Activated T-cell treated with anti-CD3 and anti-CD28 coated beads, Interleukin-2, amount 50 U/mL, for 24 hours (primary cell): ENCODE measurements at regions not wholly inside any gene's neighbourhood (a gene's known extent, or its start where the extent isn't known, plus 50 kb on each side); places are given as distances from the start of the nearest gene placed in this dataset.
"Not testable (repeated sequence)": the region's sequence is repeated elsewhere in the genome, so short reads cannot be mapped to it uniquely, and the experiment has no call there.

Experiments used
- DNase-seq: peaks from one replicate; pipeline ENCODE4 v3.0.0-alpha.2; 2020
- H3K27ac Mint-ChIP-seq: 2 replicates; pipeline ENCODE4 v1.8.0; 2020; ENCODE audit warnings: mild to moderate bottlenecking, mixed read lengths
- H3K27me3 Mint-ChIP-seq: 2 replicates; pipeline ENCODE4 v1.8.0; 2020; ENCODE audit warnings: mixed read lengths
- H3K36me3 Mint-ChIP-seq: 2 replicates; pipeline ENCODE4 v1.8.0; 2020; ENCODE audit warnings: low read depth, mixed read lengths
- H3K4me1 Mint-ChIP-seq: 2 replicates; pipeline ENCODE4 v1.8.0; 2020; ENCODE audit warnings: low read depth, mixed read lengths
- H3K4me3 Mint-ChIP-seq: 2 replicates; pipeline ENCODE4 v1.8.0; 2020; ENCODE audit warnings: mild to moderate bottlenecking, moderate library complexity, mixed read lengths
- H3K9me3 Mint-ChIP-seq: 2 replicates; pipeline ENCODE4 v1.8.0; 2020; ENCODE audit warnings: mixed read lengths

DNA sequence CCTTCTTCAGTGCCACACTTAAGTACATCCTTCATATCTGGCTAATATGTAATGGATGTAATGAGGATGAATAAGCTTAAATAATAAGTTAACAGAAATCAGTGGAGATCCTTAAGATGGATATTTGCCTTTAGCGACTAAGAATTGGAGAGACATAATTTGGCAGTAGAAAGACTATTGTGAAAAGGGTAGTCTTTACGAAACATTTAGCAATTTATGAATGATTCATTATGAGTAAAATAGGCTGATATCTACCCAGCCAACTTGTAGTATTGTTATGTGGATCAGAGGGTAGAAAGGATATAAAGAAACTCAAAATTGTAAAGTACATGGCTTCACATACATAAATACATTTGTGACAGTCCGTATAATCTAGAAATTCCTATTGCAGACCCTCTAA is 2371.8 kb downstream of the PCDH7 start:
- DNase-seq: no peak

DNA sequence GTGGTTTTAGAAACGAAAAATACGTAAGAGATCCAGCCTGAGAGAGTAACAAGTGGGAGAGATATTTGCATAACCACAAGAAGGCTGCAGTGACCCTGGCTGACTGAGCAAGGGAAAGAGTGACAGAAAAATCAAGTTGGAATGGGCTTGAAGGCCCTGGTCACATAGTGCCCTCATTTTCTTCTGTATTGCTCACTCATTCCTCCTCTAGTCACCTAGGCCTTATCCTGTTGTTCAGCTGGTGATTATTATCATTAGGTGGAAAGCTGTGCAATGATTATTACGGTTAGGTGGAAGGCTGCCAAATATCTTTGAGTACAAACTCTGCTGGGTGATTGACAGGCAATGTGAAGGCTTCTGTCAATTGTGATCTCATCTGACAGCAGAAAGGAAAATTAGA is 2384.1 kb downstream of the PCDH7 start:
- no peak for DNase-seq
- Mint-ChIP-seq H3K27me3 (no peaks in the 10 kb centered on the region), H3K27ac (no peak overlapping the region), H3K4me1 (no peaks in the 10 kb centered on the region), H3K9me3 (peaks cover 18% of the 10 kb centered on the region), H3K36me3 (no peaks in the 10 kb centered on the region), H3K4me3 (no peak overlapping the region)

More for the DNA sequence above, 2371.8 kb downstream of the PCDH7 start:
- no peak overlapping the region for H3K4me3 Mint-ChIP-seq
- H3K27ac Mint-ChIP-seq: no peak overlapping the region
- H3K4me1 Mint-ChIP-seq: no peaks in the 10 kb centered on the region
- H3K9me3 Mint-ChIP-seq: peaks cover 17% of the 10 kb centered on the region
- H3K27me3 Mint-ChIP-seq: no peaks in the 10 kb centered on the region
- no peaks in the 10 kb centered on the region for H3K36me3 Mint-ChIP-seq

DNA sequence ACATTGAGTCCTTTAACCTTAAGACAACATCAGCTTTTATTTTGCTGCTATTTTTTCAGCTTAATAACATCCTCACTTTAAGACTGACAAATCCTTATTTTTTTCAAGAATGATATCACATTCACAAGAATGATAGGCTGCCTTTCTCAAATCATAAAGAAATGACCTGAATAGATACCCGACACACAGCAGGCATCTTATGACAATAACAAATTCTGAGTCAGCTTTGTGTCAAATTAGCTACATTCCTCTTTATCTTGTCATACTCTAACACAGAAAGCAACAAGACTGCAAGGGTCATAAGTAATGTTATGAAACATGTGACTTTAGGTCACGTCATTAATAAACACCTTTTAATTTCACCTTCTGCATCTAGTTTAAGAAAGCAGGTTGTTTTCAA is 2387.6 kb downstream of the PCDH7 start:
- DNase-seq: no peak
- Mint-ChIP-seq H3K9me3 (peaks cover 18% of the 10 kb centered on the region), H3K27ac (no peak overlapping the region), H3K27me3 (no peaks in the 10 kb centered on the region), H3K4me3 (no peak overlapping the region), H3K4me1 (no peaks in the 10 kb centered on the region), H3K36me3 (no peaks in the 10 kb centered on the region)

DNA sequence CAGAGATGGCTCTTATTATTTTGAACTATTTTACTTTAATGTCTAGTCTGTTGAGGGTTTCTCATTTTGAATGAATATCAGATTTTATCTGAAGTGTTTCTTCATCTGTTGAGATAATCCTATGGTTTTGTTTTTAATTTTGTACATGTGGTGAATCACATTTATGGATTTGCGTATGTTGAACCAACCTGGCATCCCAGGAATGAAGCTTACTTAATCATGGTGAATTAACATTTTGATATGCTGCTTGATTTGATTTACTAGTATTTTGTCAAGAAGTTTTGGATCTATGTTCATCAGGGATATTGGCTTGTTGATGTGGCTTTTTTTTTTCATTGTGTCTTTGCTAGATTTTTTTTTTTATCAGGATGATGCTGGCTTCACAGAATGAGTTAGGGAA is 2390.9 kb downstream of the PCDH7 start:
- H3K36me3 Mint-ChIP-seq: no peaks in the 10 kb centered on the region
- peaks cover 12% of the 10 kb centered on the region for H3K9me3 Mint-ChIP-seq
- no peaks in the 10 kb centered on the region for H3K27me3 Mint-ChIP-seq
- no peak for DNase-seq
- H3K4me3 Mint-ChIP-seq: no peak overlapping the region
- no peaks in the 10 kb centered on the region for H3K4me1 Mint-ChIP-seq
- no peak overlapping the region for H3K27ac Mint-ChIP-seq

DNA sequence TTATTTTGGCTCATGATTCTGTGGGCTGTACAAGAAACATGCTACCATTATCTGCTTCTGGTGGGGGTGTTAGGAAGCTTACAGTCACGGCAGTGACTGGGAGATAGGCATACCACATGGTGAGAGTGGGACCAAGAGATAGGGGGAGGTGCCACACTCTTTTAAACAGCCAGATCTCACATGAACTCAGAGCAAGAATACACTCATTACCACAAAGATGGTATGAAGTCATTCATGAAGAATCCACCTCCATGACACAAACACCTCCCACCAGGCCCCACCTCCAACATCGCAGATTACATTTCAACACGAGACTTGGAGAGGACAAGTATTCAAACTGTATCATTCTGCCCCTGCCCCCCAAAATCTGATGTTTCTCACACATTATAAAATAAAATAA is 2396.7 kb downstream of the PCDH7 start:
- H3K4me1 Mint-ChIP-seq: no peaks in the 10 kb centered on the region
- no peak overlapping the region for H3K4me3 Mint-ChIP-seq
- H3K27ac Mint-ChIP-seq: no peak overlapping the region
- no peak for DNase-seq
- peaks cover 18% of the 10 kb centered on the region for H3K9me3 Mint-ChIP-seq
- H3K36me3 Mint-ChIP-seq: no peaks in the 10 kb centered on the region
- no peaks in the 10 kb centered on the region for H3K27me3 Mint-ChIP-seq

DNA sequence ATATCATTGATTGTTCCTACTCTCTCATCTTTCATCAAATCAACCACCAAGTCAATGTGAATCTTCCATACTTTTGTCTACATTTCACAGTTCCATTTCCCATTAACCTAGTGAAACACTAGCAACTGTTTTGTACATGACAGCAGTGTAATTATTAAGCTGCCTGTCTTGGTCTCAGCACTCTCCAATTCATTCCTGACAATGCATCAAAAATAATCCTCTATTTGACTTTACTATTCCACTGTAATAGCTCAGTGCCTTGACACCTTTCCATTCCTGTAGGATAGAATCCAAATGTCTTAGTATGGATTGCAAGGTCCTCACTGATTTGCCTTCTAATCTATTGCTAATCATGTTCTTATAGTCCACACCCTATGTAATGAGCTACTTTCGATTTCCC is 2405.8 kb downstream of the PCDH7 start:
- no peak overlapping the region for H3K27ac Mint-ChIP-seq
- peaks cover 8% of the 10 kb centered on the region for H3K9me3 Mint-ChIP-seq
- H3K4me1 Mint-ChIP-seq: no peaks in the 10 kb centered on the region
- H3K27me3 Mint-ChIP-seq: no peaks in the 10 kb centered on the region
- no peak for DNase-seq
- H3K36me3 Mint-ChIP-seq: no peaks in the 10 kb centered on the region
- H3K4me3 Mint-ChIP-seq: no peak overlapping the region

DNA sequence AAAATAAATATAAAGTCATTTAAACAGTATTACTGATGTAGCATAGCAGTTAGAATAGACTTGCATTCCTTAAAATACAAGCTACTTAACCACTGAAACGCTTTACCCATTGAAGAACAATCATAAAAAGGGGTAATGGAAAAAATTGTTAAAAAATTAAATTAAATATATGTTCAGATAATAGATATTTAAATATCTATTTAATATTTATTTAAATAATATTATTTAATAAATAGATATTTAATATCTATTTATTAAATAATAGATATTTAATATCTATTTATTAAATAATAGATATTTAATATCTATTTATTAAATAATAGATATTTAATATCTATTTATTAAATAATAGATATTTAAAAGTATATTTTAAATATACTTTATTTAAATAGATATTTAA is 2410.5 kb downstream of the PCDH7 start:
- not testable (repeated sequence) for H3K4me3 Mint-ChIP-seq, H3K9me3 Mint-ChIP-seq, H3K27ac Mint-ChIP-seq, H3K4me1 Mint-ChIP-seq, H3K36me3 Mint-ChIP-seq, H3K27me3 Mint-ChIP-seq, DNase-seq

DNA sequence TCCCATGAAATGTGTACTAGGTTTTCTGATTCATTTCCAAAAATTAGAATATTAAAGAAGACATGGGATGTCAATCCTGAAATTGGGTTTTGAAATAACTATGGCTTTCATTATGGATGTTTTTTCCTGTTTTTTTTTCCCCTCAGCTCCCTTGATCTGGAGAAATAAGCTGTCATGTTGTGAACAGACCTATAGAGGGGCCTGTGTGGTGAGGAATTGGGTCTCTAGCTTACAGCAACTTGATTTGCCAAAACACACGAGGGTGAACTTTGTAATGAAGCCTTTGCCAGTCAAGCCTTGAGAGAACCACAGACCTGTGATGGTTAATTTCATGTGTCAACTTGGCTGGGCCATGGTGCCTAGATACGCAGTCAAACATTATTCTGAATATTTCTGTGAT is 2413.6 kb downstream of the PCDH7 start:
- no peaks in the 10 kb centered on the region for H3K4me1 Mint-ChIP-seq

DNA sequence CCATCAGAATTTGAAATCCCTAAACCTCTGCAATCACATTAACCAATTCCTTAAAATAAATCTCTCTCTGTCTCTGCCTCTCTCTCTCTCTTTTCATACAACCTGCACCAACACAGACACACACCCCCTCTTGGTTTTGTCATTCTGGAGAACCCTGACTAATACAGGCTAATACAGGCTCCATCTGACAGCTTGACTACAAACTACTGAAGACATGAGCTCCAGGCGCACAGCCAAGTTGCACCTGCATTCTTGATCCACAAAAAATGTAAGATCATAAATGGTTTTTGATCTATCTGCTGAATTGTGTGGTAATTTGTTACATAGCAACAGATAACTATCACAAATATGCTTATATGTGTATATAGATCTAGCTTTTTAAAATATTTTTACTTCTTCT is 2414.2 kb downstream of the PCDH7 start:
- no peak overlapping the region for H3K27ac Mint-ChIP-seq
- no peak for DNase-seq
- no peaks in the 10 kb centered on the region for H3K36me3 Mint-ChIP-seq
- H3K27me3 Mint-ChIP-seq: no peaks in the 10 kb centered on the region
- H3K4me3 Mint-ChIP-seq: no peak overlapping the region
- peaks cover 22% of the 10 kb centered on the region for H3K9me3 Mint-ChIP-seq
- no peaks in the 10 kb centered on the region for H3K4me1 Mint-ChIP-seq

More for the DNA sequence above, 2413.6 kb downstream of the PCDH7 start:
- Mint-ChIP-seq H3K9me3 (peaks cover 17% of the 10 kb centered on the region), H3K4me3 (no peak overlapping the region), H3K36me3 (no peaks in the 10 kb centered on the region), H3K27ac (no peak overlapping the region), H3K27me3 (no peaks in the 10 kb centered on the region)
- DNase-seq: no peak

DNA sequence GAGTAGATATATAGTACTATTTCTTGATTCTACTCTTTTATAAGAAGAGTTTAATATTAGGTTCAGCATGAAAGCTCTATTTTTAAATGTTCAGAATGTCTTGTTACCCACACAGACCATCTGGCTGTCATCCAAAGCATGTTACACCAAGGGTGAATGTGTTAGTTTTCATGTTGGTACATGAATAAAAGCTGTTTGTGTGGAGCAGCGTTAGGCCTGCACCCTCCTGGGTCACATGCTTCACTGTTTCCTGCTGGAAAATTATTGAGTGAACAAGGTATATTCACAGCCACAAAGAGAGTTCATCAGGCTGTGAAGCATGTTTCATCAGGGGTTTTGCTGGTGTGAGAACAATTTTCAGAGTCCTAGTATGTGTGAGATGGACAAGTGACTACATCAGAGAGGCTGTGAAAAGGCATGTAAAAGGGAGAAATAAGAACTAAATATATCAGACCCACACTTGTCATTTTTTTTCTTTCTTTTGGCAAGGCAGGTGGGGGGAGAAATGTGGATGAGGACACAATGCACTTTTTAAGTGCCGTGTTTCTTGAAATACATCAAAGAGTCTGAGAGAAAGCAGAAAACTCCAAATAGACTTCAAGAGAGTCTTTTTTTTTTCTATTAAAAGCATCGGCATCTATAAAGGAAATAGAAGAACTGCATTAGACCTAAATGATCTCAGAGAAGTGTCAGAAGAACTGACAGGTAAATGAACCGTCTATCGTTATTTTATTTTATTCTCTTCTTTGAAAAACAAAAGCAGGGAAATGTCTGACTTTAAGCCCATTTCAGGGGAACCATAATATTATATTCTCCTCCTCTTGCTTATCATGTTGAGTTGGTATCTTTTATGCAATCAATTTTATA is 2429.7 kb downstream of the PCDH7 start:
- Mint-ChIP-seq H3K9me3 (peaks cover 24% of the 10 kb centered on the region), H3K4me1 (no peaks in the 10 kb centered on the region), H3K27me3 (no peaks in the 10 kb centered on the region), H3K36me3 (no peaks in the 10 kb centered on the region), H3K4me3 (no peak overlapping the region), H3K27ac (no peak overlapping the region)
- DNase-seq: no peak

DNA sequence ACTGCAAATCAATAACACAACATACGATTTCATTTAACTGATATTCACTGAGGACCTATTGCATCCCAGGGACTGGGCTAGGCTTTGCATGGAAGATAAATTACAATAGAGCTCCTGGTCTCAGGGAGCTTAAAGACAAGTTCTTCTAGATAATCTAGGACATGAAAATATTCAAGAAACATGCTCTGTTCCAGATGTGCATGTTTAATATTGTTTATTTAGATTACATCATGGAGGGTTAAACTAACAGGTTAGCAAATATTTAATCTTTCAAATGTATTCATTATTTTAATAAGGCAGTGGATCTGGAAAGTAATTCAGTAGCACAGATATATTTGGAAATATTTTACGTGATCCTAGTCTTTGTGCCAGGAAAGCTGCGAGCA is 2430.3 kb downstream of the PCDH7 start:
- Mint-ChIP-seq H3K4me1 (no peaks in the 10 kb centered on the region), H3K36me3 (no peaks in the 10 kb centered on the region), H3K27ac (no peak overlapping the region), H3K27me3 (no peaks in the 10 kb centered on the region), H3K4me3 (no peak overlapping the region), H3K9me3 (peaks cover 24% of the 10 kb centered on the region)
- DNase-seq: no peak

DNA sequence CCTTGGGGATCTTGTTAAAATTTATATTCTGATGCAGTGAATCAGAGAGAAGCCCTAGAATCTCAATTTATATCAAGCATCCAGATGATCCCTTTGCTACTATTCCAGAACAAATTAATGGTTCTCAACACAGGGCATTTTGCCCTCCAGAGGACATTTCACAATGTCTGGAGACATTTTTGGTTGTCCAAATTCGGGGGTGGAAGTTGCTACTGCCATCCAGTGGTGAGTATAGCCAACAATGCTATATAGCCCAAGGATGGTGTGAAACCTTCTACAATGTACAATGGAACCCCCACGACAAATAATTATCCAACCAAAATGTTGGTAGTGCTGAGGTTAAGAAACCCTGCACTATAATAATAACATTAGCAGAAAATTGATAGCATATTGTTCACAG is 2440.0 kb downstream of the PCDH7 start:
- Mint-ChIP-seq H3K4me3 (no peak overlapping the region), H3K27me3 (no peaks in the 10 kb centered on the region), H3K9me3 (peaks cover 29% of the 10 kb centered on the region), H3K36me3 (no peaks in the 10 kb centered on the region), H3K4me1 (no peaks in the 10 kb centered on the region), H3K27ac (no peak overlapping the region)
- DNase-seq: no peak

DNA sequence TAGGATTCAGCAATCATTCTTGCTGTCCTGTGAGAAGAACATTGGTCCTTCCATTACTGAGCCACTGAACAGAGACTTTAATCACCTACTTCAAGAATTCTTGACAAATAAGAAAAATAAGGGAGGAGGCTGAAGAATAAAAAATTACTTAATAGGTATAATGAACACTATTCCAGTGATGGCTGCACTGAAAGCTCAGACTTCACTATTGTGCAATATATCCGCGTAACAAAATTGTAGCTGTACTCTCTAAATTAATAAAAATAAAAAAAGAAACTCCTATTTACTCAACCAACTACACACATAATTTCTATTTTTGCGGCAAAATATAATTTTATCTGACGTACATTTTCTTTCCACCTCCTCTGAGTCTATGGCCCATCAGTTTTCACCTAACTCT is 2441.0 kb downstream of the PCDH7 start:
- H3K36me3 Mint-ChIP-seq: no peaks in the 10 kb centered on the region
- no peaks in the 10 kb centered on the region for H3K4me1 Mint-ChIP-seq
- peaks cover 27% of the 10 kb centered on the region for H3K9me3 Mint-ChIP-seq
- DNase-seq: no peak
- no peaks in the 10 kb centered on the region for H3K27me3 Mint-ChIP-seq
- no peak overlapping the region for H3K27ac Mint-ChIP-seq
- H3K4me3 Mint-ChIP-seq: no peak overlapping the region

DNA sequence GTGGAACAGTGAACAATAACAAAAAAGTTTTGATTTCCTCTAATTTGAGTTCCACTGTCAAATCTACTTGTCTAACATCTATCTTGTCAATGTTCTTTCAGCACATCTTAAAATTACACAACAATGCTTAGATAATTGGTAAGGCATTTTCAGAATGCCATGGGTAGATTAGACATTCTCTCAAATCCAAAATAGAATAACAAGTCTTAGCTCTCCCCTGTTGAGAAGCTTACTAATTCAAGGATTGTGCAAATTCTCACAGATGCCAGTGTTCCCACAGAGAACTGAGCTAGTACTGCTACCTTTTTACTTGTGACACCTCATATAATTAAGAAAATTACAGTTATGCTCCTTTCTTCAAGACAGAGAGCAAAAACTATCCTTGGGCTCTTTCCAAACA is 2442.0 kb downstream of the PCDH7 start:
- Mint-ChIP-seq H3K27me3 (no peaks in the 10 kb centered on the region), H3K4me3 (no peak overlapping the region), H3K9me3 (peaks cover 21% of the 10 kb centered on the region), H3K36me3 (no peaks in the 10 kb centered on the region), H3K27ac (no peak overlapping the region), H3K4me1 (no peaks in the 10 kb centered on the region)
- no peak for DNase-seq

DNA sequence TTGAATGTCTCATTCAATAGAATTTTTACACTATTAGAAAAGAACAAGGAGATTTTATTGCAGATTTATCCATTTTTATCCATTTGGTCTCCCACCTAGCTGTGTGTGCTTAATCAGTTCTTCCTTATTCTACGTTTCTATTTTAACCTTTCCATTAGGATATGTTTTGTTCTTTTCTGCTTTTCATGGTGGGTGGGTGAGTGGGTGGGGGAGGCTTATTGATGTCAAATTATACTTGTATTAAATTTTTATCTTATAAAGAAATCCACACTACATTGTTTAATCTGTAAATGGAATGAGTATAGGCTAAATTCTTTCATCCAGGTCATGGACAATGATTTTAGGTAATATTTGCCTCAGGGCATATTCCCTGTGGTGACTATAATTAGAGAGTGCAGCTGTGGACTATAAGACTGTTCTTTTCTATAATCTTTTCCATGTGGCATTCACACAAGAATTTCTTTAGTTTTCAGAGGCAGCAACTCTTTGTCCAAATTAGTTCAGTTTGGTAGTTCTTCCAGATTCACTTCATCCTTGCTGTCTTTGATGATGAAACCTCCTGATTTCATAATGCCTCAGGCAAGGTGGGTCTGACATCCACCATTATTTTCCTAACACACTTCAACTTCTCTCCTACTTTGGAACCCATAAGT is 2451.8 kb downstream of the PCDH7 start:
- no peaks in the 10 kb centered on the region for H3K36me3 Mint-ChIP-seq
- no peak overlapping the region for H3K4me3 Mint-ChIP-seq
- H3K9me3 Mint-ChIP-seq: peaks cover 13% of the 10 kb centered on the region
- H3K27ac Mint-ChIP-seq: no peak overlapping the region
- no peak for DNase-seq
- no peaks in the 10 kb centered on the region for H3K27me3 Mint-ChIP-seq
- H3K4me1 Mint-ChIP-seq: no peaks in the 10 kb centered on the region
